Urinary bladder (tissue), 3 donors: ENCODE measurements at regions not wholly inside any gene's neighbourhood (a gene's known extent, or its start where the extent isn't known, plus 50 kb on each side); places are given as distances from the start of the nearest gene placed in this dataset.

Source experiments
- DNase-seq: peaks from one replicate; pipeline ENCODE4 v3.0.0-alpha.2; 2015; ENCODE audit errors: extremely low spot score
- H3K27ac ChIP-seq: one replicate; pipeline ENCODE4 v1.5.1; 2013; ENCODE audit warnings: low read depth, mild to moderate bottlenecking, moderate library complexity
- H3K36me3 ChIP-seq: one replicate; pipeline ENCODE4 v1.6.1; 2013; ENCODE audit warnings: mild to moderate bottlenecking, moderate library complexity; ENCODE audit not compliant: insufficient read depth
- H3K4me1 ChIP-seq: one replicate; pipeline ENCODE4 v1.6.1; 2013; ENCODE audit warnings: mild to moderate bottlenecking, moderate library complexity; ENCODE audit not compliant: insufficient read depth
- H3K4me3 ChIP-seq: one replicate; pipeline ENCODE4 v1.5.1; 2013; ENCODE audit warnings: low read depth, low read length
- WGBS: extraction: QIAGEN DNeasy Blood & Tissue Kit; methylation state at CpG from one replicate; pipeline ENCODE4 v1.1.7; 2013; 5-methylcytosine and 5-hydroxymethylcytosine counted together
- donor health status: healthy with polysubstance abuse.
- donor health status: healthy.

GRCh38 chr17:63151941-63152523 lies 186.0 kb downstream of the TANC2 start:
- DNase-seq, result no peak
- Histone ChIP-seq H3K27ac (no peak overlapping the region), H3K4me1 (no peaks in the 10 kb centered on the region), H3K36me3 (no peaks in the 10 kb centered on the region), H3K4me3 (no peak overlapping the region)
- WGBS, result 44% methylated on average over 4 of the region's 4 CpGs

- Histone ChIP-seq H3K27ac (no peak overlapping the region), H3K36me3 (no peaks in the 10 kb centered on the region), H3K4me3 (no peak overlapping the region), H3K4me1 (no peaks in the 10 kb centered on the region)
- DNase-seq, result no peak
- WGBS, result 79% methylated on average over 1 of the region's 1 CpG
Observed at GRCh38 chr17:63153488-63153887, 187.5 kb downstream of the TANC2 start.

DNA sequence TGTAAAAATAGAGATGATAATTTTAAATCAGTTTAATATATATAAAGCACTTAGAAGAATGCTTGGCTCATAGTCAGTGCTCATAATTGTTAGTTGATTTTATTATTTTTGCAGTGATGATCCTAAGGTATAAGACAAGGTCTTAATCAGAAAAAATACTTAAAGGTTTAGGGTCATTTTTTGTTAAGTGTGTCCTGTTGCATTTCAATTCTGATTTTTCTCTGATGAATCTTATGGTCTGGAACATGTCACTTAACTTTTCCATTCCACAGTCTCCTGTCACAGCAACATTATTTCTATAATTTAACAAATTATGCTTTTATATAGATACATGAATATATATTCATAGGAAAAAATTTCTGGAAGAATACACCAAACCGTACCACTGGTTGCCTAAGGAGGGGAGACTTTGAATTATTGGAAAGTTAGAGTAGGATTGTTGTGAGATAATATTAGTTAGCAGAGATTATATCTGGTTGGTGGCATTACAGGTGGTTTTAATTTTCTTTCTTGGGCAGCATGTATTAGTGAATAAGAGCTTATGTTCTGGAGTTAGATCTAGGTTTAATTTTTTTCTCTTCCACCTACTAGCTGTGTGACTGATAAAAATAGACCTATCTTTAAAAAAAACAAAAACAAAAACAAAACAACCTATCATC lies 188.7 kb downstream of the TANC2 start:
- Histone ChIP-seq H3K36me3 (no peaks in the 10 kb centered on the region), H3K4me1 (no peaks in the 10 kb centered on the region), H3K4me3 (no peak overlapping the region), H3K27ac (no peak overlapping the region)
- DNase-seq, result no peak
- WGBS, result 94% methylated on average over 1 of the region's 1 CpG

GRCh38 chr17:63156986-63157385 lies 191.0 kb downstream of the TANC2 start:
- 90% methylated on average over 1 of the region's 1 CpG for WGBS
- Histone ChIP-seq H3K4me3 (no peak overlapping the region), H3K4me1 (no peaks in the 10 kb centered on the region), H3K36me3 (no peaks in the 10 kb centered on the region), H3K27ac (no peak overlapping the region)
- DNase-seq, result no peak

- 76% methylated on average over 5 of the region's 5 CpGs for WGBS
- H3K4me3 ChIP-seq, result no peak overlapping the region
- no peaks in the 10 kb centered on the region for H3K36me3 ChIP-seq
- no peak overlapping the region for H3K27ac ChIP-seq
- no peak for DNase-seq
- no peaks in the 10 kb centered on the region for H3K4me1 ChIP-seq
Observed at GRCh38 chr17:63162406-63163157, 196.5 kb downstream of the TANC2 start.

- 90% methylated on average over 1 of the region's 1 CpG for WGBS
- H3K27ac ChIP-seq, result no peak overlapping the region
- DNase-seq, result no peak
- no peaks in the 10 kb centered on the region for H3K36me3 ChIP-seq
- H3K4me3 ChIP-seq, result no peak overlapping the region
- H3K4me1 ChIP-seq, result no peaks in the 10 kb centered on the region
Observed at GRCh38 chr17:63163158-63163520, 197.1 kb downstream of the TANC2 start.

GRCh38 chr17:63165400-63165799 lies 199.4 kb downstream of the TANC2 start:
- Histone ChIP-seq H3K36me3 (no peaks in the 10 kb centered on the region), H3K4me1 (no peaks in the 10 kb centered on the region), H3K27ac (no peak overlapping the region), H3K4me3 (no peak overlapping the region)
- DNase-seq, result no peak
- 64% methylated on average over 2 of the region's 2 CpGs for WGBS

- no peak overlapping the region for H3K4me3 ChIP-seq
- no peak for DNase-seq
- H3K36me3 ChIP-seq, result no peaks in the 10 kb centered on the region
- no peaks in the 10 kb centered on the region for H3K4me1 ChIP-seq
- 88% methylated on average over 3 of the region's 3 CpGs for WGBS
- H3K27ac ChIP-seq, result no peak overlapping the region
Observed at GRCh38 chr17:63170795-63171194, 204.8 kb downstream of the TANC2 start.

GRCh38 chr17:63171428-63172393 lies 205.7 kb downstream of the TANC2 start:
- 78% methylated on average over 5 of the region's 5 CpGs for WGBS
- Histone ChIP-seq H3K4me1 (no peaks in the 10 kb centered on the region), H3K36me3 (no peaks in the 10 kb centered on the region), H3K27ac (no peak overlapping the region), H3K4me3 (no peak overlapping the region)
- no peak for DNase-seq

DNA sequence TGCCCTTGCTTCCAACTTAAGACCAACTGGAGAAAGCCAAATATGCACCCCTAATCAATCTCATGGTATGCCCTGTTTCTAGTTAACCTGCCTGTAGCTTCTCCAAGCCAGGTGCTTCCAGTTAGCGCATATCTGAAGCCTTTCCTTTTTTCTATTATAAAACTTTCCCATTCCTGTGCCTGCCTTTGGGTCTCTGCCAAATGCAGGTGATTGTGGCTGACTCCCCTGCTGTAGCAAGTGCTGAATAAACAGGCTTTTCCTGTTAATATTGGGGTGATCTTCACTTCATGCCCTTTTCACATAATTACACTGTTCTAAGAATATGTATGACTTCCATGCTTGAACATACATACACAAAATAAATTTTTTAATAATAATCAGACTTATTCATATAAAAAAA lies 207.4 kb downstream of the TANC2 start:
- H3K4me3 ChIP-seq, result no peak overlapping the region
- no peak for DNase-seq
- 89% methylated on average over 1 of the region's 1 CpG for WGBS

GRCh38 chr17:63173903-63174302 lies 207.9 kb downstream of the TANC2 start:
- no peak for DNase-seq
- no peaks in the 10 kb centered on the region for H3K36me3 ChIP-seq
- H3K4me3 ChIP-seq, result no peak overlapping the region
- H3K27ac ChIP-seq, result no peak overlapping the region
- no peaks in the 10 kb centered on the region for H3K4me1 ChIP-seq
- 83% methylated on average over 1 of the region's 1 CpG for WGBS

More for the DNA sequence above, 207.4 kb downstream of the TANC2 start:
- Histone ChIP-seq H3K36me3 (no peaks in the 10 kb centered on the region), H3K4me1 (no peaks in the 10 kb centered on the region), H3K27ac (no peak overlapping the region)

DNA sequence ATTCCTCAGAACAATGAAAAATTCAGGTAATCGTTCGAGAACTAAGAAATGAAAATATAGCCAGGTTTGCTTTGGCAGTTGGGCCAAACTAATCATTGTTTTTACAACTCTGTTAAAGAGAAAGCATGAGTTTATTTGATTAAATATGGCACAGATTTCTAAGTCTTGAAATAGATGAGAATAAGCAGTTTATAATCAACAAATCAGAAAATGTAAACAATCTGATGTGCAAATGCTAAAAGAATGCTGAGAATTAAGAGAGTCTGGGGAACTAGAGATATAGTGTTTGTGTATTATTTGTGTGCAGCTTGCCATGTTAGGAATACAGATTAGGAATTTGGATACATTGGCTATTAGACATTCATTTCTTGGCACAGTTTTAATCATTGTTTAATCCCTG lies 212.5 kb downstream of the TANC2 start:
- no peak overlapping the region for H3K27ac ChIP-seq
- 32% methylated on average over 2 of the region's 2 CpGs for WGBS
- no peaks in the 10 kb centered on the region for H3K36me3 ChIP-seq
- H3K4me3 ChIP-seq, result no peak overlapping the region
- no peaks in the 10 kb centered on the region for H3K4me1 ChIP-seq
- DNase-seq, result no peak

DNA sequence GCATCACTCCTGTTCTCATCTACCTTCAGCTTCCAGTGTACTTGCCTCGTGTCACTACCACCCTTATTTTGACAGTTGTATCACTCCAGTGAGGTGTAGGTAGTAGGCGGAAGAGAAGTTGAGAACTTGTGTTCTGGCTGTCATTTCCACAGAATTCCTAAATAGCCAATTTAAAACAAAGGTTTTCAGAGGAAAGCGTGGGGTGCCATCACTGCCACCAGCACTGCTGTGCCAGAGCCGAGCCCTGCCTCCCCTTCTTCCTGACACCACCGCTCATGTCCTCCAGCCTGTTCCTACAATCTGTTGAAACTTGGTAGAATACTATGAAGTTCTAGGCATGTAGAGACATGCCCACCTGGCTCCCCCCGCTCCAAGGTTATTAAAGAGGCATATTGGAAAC lies 215.8 kb downstream of the TANC2 start:
- H3K4me3 ChIP-seq, result no peak overlapping the region
- H3K4me1 ChIP-seq, result no peaks in the 10 kb centered on the region
- DNase-seq, result no peak
- WGBS, result 98% methylated on average over 6 of the region's 6 CpGs
- H3K36me3 ChIP-seq, result no peaks in the 10 kb centered on the region
- no peak overlapping the region for H3K27ac ChIP-seq
